Anterior cingulate cortex (tissue), 58 donors: ENCODE measurements at regions not wholly inside any gene's neighbourhood (a gene's known extent, or its start where the extent isn't known, plus 50 kb on each side); places are given as distances from the start of the nearest gene placed in this dataset.
A peak's percentile ranks its signal among the peaks of the same experiment; 100 is the strongest.

Experiments
- DNase-seq, 58 donors: peaks; one replicate each; lab custom pipeline; 2025; lab: John Stamatoyannopoulos, UW

GRCh38 chr2:62596061-62596921, 90.3 kb upstream of the TMEM17 start:
- no peak for DNase-seq

- no peak for DNase-seq
Measured at GRCh38 chr2:62595474-62595873, 89.5 kb upstream of the TMEM17 start.

DNA sequence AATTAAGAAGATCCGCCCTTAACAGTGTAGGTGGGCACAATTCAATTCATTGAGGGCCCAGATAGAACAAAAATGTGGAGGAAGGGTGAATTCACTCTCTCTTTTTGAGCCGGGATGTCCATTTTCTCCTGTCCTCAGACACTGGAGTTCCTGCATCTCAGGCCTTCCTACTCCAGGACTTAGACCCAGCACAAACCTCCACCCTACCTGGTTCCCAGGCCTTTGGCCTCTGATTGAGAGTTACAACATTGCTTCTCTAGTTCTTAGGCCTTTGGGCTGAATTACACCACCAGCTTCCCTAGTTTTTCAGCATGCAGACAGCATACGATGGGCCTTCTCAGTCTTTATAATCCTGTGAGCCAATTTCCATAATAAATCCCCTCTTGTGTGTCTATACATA, 87.8 kb upstream of the TMEM17 start:
- DNase-seq: no peak

DNA sequence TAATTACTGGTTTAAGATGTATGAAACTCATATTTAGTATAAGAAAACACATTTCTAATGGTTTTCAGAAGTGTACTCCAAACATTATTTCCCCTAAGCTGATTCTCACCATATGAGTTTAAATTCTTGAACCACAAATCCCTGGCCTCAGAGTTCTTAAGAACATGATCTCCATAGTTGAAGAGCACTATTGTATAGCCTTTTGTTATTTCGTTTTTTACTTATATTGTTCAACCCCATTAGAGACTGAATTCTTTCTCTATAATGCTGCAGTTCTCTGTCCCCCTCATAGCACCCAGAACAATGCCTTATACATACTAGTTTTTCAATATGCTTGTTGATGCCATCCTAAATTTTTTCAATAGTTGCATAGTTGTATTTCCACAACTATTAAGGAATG, 85.5 kb upstream of the TMEM17 start:
- no peak for DNase-seq

DNA sequence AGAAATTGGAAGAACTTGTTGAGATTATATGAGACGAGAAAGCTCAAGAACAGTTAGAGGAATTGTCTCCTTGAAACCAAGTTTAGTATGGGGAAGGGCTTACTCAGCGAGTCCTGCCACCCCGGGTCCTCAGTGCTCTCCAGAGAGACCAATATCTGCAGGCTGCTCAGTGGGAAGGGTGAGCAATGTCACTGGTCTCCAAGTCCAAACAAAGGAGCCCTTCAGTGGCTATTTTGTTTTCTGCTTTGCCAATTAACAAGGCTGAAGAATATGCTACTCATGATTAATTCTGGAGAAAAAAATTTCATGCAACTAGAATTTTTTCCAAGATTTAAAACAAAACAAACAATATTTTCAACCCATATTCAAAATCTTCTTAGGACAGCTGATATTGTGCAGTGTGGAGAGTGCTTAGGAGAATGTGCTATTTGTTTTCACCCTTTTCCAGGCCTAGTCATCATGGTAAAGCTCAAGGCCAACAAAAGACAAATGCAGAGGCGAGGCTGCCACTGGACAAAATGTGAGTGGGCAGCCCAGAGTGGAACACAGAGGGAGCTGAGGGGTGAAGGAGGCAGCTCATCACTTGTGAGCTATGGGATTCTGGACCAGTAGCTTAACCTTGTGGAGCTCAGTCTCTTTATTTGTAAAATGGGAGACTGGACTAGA, 83.8 kb upstream of the TMEM17 start:
- peak in 26 of 58 donors; percentile 2 to 48 (median 21) for DNase-seq

GRCh38 chr2:62587592-62587991, 81.6 kb upstream of the TMEM17 start:
- no peak for DNase-seq

GRCh38 chr2:62586981-62587380, 81.0 kb upstream of the TMEM17 start:
- DNase-seq: peak in 3 of 58 donors; percentile 0 to 19 (median 10)

- DNase-seq: no peak
Measured at GRCh38 chr2:62578803-62579640, 73.0 kb upstream of the TMEM17 start.

- no peak for DNase-seq
Measured at GRCh38 chr2:62577994-62578781, 72.2 kb upstream of the TMEM17 start.

DNA sequence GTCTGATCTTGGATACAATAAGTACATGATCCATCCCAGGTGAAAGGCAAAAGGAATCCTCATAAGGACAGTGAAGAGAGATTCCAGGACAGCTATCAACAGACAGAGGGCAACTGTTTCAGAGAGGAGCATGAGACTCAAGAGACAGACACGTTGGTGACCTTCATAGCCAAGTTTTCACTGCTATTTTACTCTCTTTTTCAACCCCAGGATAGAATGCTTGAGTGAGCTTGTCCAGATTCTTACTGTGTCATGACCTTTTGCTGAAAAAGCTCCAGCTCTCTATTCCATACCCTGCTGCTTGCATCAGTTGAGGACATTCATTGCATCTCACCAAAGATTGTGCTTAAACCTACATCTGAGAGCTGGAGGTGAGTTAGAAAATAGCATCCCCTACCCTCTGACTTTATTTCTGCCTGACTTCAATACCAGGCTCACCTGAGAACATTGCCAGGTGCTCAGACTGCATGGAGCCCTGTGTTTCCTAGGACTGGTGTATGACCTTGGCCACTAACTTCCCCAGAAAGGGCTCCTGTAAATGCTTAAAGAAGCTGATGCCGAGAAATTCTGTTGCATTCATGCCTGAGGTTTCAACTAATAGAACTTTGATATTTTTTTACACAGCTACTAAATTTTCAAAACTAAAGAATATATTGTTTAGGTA, 70.4 kb upstream of the TMEM17 start:
- no peak for DNase-seq

GRCh38 chr2:62573936-62574335, 67.9 kb upstream of the TMEM17 start:
- DNase-seq: no peak

DNA sequence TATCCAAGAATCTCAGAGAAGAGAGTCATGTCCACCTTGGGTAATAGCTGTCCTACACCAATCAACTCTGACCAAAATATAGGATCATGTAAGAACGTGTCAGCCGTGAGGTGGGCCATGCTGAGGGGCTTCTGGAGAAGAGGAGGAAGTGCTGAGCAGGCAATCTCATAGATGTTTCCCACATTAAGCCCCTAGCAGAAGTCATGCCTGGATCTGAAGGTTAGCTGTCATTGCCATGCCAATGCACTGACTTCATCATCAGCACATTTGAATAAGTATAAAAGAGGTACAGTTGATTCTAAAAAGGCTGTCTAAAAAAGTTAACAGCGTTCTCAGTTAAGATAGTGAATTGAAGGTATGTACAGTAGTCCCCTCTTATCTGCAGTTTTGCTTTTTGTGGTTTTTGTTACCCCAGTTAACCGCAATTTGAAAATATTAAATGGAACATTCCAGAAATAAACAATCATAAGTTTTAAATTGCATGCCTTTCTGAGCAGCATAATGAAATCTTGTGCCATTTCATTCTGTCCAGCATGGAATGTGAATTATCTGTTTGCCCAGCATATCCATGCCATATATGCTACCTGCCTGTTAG, 67.2 kb upstream of the TMEM17 start:
- no peak for DNase-seq

DNA sequence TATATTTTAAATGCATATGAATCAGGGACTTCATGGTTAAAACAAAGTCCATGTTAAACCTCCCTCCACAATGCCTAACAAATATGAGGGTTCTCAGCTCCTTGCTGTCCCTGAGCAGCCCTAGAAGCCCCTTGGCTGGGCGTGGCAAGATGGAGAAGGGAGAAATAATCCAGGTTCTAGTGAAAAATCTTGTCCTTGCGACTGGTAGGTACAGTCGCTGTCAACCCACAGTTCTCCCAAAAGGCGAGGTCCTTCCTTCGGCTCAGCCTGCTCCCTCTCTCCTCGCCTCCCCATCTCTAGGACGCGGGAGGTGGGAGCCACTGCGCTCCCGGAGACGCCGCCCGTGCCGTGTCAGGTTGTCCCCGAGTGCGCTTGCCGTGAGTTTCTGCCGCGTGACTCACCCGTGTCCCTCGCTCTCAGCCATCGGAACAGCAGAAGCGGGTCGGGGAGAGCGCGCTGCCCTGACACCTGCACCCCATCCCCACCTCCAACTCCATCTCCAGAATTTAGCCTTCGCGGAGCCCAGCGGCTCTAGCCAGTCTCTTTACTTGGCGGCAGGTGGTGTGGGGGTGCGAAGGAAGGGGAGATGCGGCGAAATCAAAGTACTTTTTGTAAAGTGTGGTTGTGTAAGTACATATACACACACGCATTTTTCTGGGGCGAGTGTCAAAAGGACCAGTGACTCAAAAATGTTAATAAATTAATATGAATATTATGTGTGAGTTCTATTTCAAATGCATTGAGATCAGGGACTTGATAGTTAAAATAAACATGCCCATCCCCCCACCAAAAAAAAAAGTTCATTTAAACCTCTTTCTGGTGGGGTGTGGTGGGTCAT, 65.1 kb upstream of the TMEM17 start:
- peak in 19 of 58 donors; percentile 3 to 33 (median 9) for DNase-seq

DNA sequence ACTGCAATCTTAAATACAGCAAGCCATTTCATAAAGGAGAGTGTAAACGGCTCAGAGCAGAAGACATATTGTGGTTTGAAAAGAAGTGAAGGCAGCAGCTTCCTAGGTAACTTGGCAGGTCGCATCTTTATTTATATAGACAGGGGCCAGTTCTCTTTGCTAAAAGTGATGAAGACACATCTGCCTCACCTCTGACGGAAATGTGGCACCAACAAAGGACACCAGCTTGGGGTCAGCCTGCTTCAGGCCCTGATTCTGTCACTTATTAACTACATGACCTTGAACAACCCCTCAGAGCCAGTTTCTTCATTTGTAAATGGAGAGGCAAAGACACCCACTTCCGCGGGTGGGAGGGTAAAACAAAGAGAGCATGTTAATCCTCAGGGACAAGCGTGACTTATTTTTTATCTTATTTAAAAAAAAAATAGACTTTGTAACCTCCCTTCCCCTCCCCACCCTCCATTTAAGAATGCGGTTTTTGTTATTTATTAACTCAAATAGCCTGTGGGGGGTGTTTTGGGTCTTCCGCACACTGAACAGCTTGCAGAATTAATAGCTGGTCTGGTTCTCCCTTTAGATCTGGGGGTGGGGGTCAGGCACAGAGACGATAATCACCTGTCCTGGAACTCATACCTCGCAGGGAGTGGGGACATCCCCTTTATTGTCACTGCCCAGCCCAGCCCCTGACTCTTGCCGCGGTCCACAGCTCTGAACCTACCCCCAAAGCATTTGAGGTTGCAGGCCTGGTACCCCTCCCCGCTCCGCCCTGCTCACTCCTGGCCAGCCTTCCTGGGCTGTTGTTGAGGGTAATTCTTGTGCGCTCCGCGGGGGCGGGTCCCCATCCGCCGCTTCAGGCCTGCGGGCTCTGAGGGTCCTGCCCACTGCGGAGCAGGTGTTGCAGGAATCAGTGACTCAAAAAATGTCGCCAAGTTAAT, 64.2 kb upstream of the TMEM17 start:
- no peak for DNase-seq

DNA sequence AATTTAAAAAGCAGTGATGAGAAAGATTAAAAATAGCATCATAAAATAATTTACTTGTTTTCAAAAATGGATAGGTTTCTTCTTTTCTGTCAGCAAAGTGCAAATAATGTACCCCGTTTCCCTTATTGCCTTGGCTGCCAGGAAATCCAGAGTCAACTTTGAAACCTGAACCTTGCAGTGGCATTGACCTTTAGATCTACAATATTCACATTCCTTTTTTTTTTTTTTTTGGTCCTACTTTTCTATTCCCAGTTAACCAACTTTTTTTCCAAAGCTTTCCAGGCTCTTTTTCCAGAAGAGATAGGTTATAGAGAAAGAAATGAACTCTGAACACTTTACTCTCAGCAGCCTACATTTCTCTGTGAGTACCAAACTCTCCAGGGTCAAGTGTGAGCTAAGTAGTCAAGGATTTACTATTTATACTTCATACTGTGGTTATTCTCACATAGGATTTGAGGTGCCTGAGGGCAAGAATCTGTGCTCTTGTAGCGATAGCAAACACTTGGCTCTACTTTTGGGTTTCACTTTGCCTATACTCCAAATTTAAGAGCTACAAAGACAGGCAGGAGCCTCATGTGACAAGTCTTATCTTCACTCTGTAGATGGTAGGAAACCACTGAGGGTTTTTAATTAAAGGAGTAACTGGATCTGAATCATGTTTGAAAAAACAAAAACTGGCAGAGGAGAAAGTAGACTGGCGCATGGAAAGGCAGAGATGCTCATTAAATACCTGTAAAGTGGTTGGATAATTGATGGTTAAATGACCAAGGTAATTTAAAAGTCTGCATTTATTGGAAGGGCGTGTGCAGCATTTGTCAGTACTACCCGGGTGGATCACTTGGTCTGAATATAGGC, 63.2 kb upstream of the TMEM17 start:
- no peak for DNase-seq

GRCh38 chr2:62568074-62568473, 62.1 kb upstream of the TMEM17 start:
- no peak for DNase-seq
